ENCODE measurements at regions not wholly inside any gene's neighbourhood (a gene's known extent, or its start where the extent isn't known, plus 50 kb on each side); places are given as distances from the start of the nearest gene placed in this dataset.

GRCh38 chr9:18393340-18394130 lies 80.4 kb upstream of the ADAMTSL1 start:
- no peaks in the 10 kb centered on the region for H3K36me3 Mint-ChIP-seq (ENCODE audit: low read depth)
- intact Hi-C loops (cut with micrococcal nuclease) = no loop called here
- peaks cover 2% of the 10 kb centered on the region for H3K27me3 Mint-ChIP-seq (ENCODE audit: insufficient read depth)
- H3K27ac Mint-ChIP-seq = no peak overlapping the region
- H3K4me3 Mint-ChIP-seq = no peak overlapping the region
- H3K9me3 Mint-ChIP-seq = no peaks in the 10 kb centered on the region
- H3K4me1 Mint-ChIP-seq (ENCODE audit: low read depth) = no peaks in the 10 kb centered on the region
- DNase-seq (ENCODE audit: low spot score) = no peak

GRCh38 chr9:18394847-18395351 lies 79.1 kb upstream of the ADAMTSL1 start:
- H3K27me3 Mint-ChIP-seq (ENCODE audit: insufficient read depth) = peaks cover 2% of the 10 kb centered on the region
- H3K4me1 Mint-ChIP-seq (ENCODE audit: low read depth) = no peaks in the 10 kb centered on the region
- intact Hi-C loops (cut with micrococcal nuclease) = no loop called here
- no peaks in the 10 kb centered on the region for H3K36me3 Mint-ChIP-seq (ENCODE audit: low read depth)
- DNase-seq (ENCODE audit: low spot score) = no peak
- no peaks in the 10 kb centered on the region for H3K9me3 Mint-ChIP-seq
- H3K27ac Mint-ChIP-seq = no peak overlapping the region
- no peak overlapping the region for H3K4me3 Mint-ChIP-seq

- intact Hi-C loops (cut with micrococcal nuclease) = no loop called here
Measured at GRCh38 chr9:18396102-18396728, 77.7 kb upstream of the ADAMTSL1 start.

GRCh38 chr9:18397076-18397475 lies 76.9 kb upstream of the ADAMTSL1 start:
- DNase-seq (ENCODE audit: low spot score) = no peak
- no peaks in the 10 kb centered on the region for H3K4me1 Mint-ChIP-seq (ENCODE audit: low read depth)
- H3K27me3 Mint-ChIP-seq (ENCODE audit: insufficient read depth) = peaks cover 2% of the 10 kb centered on the region
- intact Hi-C loops (cut with micrococcal nuclease) = no loop called here
- no peak overlapping the region for H3K27ac Mint-ChIP-seq
- H3K36me3 Mint-ChIP-seq (ENCODE audit: low read depth) = no peaks in the 10 kb centered on the region
- no peaks in the 10 kb centered on the region for H3K9me3 Mint-ChIP-seq
- no peak overlapping the region for H3K4me3 Mint-ChIP-seq

More at GRCh38 chr9:18396102-18396728, 77.7 kb upstream of the ADAMTSL1 start:
- Mint-ChIP-seq H3K4me1 (ENCODE audit: low read depth) (no peaks in the 10 kb centered on the region), H3K27ac (no peak overlapping the region), H3K4me3 (no peak overlapping the region), H3K36me3 (ENCODE audit: low read depth) (no peaks in the 10 kb centered on the region), H3K9me3 (no peaks in the 10 kb centered on the region), H3K27me3 (ENCODE audit: insufficient read depth) (peaks cover 2% of the 10 kb centered on the region)
- no peak for DNase-seq (ENCODE audit: low spot score)

- H3K4me3 Mint-ChIP-seq = no peak overlapping the region
- H3K27me3 Mint-ChIP-seq (ENCODE audit: insufficient read depth) = peaks cover 2% of the 10 kb centered on the region
- no peaks in the 10 kb centered on the region for H3K4me1 Mint-ChIP-seq (ENCODE audit: low read depth)
- no peaks in the 10 kb centered on the region for H3K36me3 Mint-ChIP-seq (ENCODE audit: low read depth)
- H3K27ac Mint-ChIP-seq = no peak overlapping the region
- DNase-seq (ENCODE audit: low spot score) = no peak
- no peaks in the 10 kb centered on the region for H3K9me3 Mint-ChIP-seq
- intact Hi-C loops (cut with micrococcal nuclease) = no loop called here
Measured at GRCh38 chr9:18398038-18398437, 75.9 kb upstream of the ADAMTSL1 start.

GRCh38 chr9:18404434-18405029 lies 69.4 kb upstream of the ADAMTSL1 start:
- intact Hi-C loops (cut with micrococcal nuclease) = no loop called here
- no peaks in the 10 kb centered on the region for H3K9me3 Mint-ChIP-seq
- H3K4me3 Mint-ChIP-seq = no peak overlapping the region
- no peak for DNase-seq (ENCODE audit: low spot score)
- no peaks in the 10 kb centered on the region for H3K36me3 Mint-ChIP-seq (ENCODE audit: low read depth)
- H3K4me1 Mint-ChIP-seq (ENCODE audit: low read depth) = no peaks in the 10 kb centered on the region
- H3K27ac Mint-ChIP-seq = no peak overlapping the region
- peaks cover 2% of the 10 kb centered on the region for H3K27me3 Mint-ChIP-seq (ENCODE audit: insufficient read depth)

- Mint-ChIP-seq H3K4me1 (ENCODE audit: low read depth) (no peaks in the 10 kb centered on the region), H3K4me3 (no peak overlapping the region), H3K27ac (no peak overlapping the region), H3K9me3 (no peaks in the 10 kb centered on the region), H3K27me3 (ENCODE audit: insufficient read depth) (peaks cover 2% of the 10 kb centered on the region), H3K36me3 (ENCODE audit: low read depth) (no peaks in the 10 kb centered on the region)
- no peak for DNase-seq (ENCODE audit: low spot score)
- intact Hi-C loops (cut with micrococcal nuclease) = no loop called here
Measured at GRCh38 chr9:18405240-18405639, 68.7 kb upstream of the ADAMTSL1 start.

- H3K27me3 Mint-ChIP-seq (ENCODE audit: insufficient read depth) = no peaks in the 10 kb centered on the region
- no peaks in the 10 kb centered on the region for H3K9me3 Mint-ChIP-seq
- H3K4me1 Mint-ChIP-seq (ENCODE audit: low read depth) = no peaks in the 10 kb centered on the region
- intact Hi-C loops (cut with micrococcal nuclease) = no loop called here
- H3K4me3 Mint-ChIP-seq = no peak overlapping the region
- H3K36me3 Mint-ChIP-seq (ENCODE audit: low read depth) = no peaks in the 10 kb centered on the region
- H3K27ac Mint-ChIP-seq = no peak overlapping the region
- DNase-seq (ENCODE audit: low spot score) = no peak
Measured at GRCh38 chr9:18410983-18411382, 63.0 kb upstream of the ADAMTSL1 start.

- no peak overlapping the region for H3K4me3 Mint-ChIP-seq
- no peaks in the 10 kb centered on the region for H3K27me3 Mint-ChIP-seq (ENCODE audit: insufficient read depth)
- H3K4me1 Mint-ChIP-seq (ENCODE audit: low read depth) = no peaks in the 10 kb centered on the region
- no peaks in the 10 kb centered on the region for H3K36me3 Mint-ChIP-seq (ENCODE audit: low read depth)
- DNase-seq (ENCODE audit: low spot score) = no peak
- intact Hi-C loops (cut with micrococcal nuclease) = no loop called here
- no peaks in the 10 kb centered on the region for H3K9me3 Mint-ChIP-seq
- no peak overlapping the region for H3K27ac Mint-ChIP-seq
Measured at GRCh38 chr9:18421391-18421790, 52.6 kb upstream of the ADAMTSL1 start.

- no peak overlapping the region for H3K27ac Mint-ChIP-seq
- H3K9me3 Mint-ChIP-seq = no peaks in the 10 kb centered on the region
- H3K4me3 Mint-ChIP-seq = no peak overlapping the region
- H3K4me1 Mint-ChIP-seq (ENCODE audit: low read depth) = no peaks in the 10 kb centered on the region
- no peaks in the 10 kb centered on the region for H3K27me3 Mint-ChIP-seq (ENCODE audit: insufficient read depth)
- intact Hi-C loops (cut with micrococcal nuclease) = no loop called here
- DNase-seq (ENCODE audit: low spot score) = no peak
- no peaks in the 10 kb centered on the region for H3K36me3 Mint-ChIP-seq (ENCODE audit: low read depth)
Measured at GRCh38 chr9:18422296-18423036, 51.5 kb upstream of the ADAMTSL1 start.

- Mint-ChIP-seq H3K36me3 (ENCODE audit: low read depth) (no peaks in the 10 kb centered on the region), H3K27me3 (ENCODE audit: insufficient read depth) (no peaks in the 10 kb centered on the region), H3K27ac (no peak overlapping the region), H3K9me3 (no peaks in the 10 kb centered on the region), H3K4me1 (ENCODE audit: low read depth) (no peaks in the 10 kb centered on the region), H3K4me3 (no peak overlapping the region)
- intact Hi-C loops (cut with micrococcal nuclease) = no loop called here
- no peak for DNase-seq (ENCODE audit: low spot score)
Measured at GRCh38 chr9:18423791-18424531, 50.0 kb upstream of the ADAMTSL1 start.
